ENCODE measurements at regions not wholly inside any gene's neighbourhood (a gene's known extent, or its start where the extent isn't known, plus 50 kb on each side); places are given as distances from the start of the nearest gene placed in this dataset.

GRCh38 chr7:88523645-88524044 is 217.0 kb upstream of the STEAP4 start:
- Histone ChIP-seq H3K36me3 (ENCODE audit: insufficient read depth in 1 of 2, low read depth in 1 of 2) (no peaks in the 10 kb centered on the region), H3K4me1 (no peaks in the 10 kb centered on the region), H3K4me3 (no peak overlapping the region), H3K9me3 (no peaks in the 10 kb centered on the region), H3K27me3 (ENCODE audit: insufficient read depth in 3 of 3, low read length in 2 of 3) (no peaks in the 10 kb centered on the region), H3K27ac (no peak overlapping the region)
- ATAC-seq, result no peak
- intact Hi-C loops (cut with DNase I), result no loop called here
- WGBS, 3 donors, result 58 to 72% (median 71%) methylated on average over 3 of the region's 3 CpGs
- DNase-seq, result no peak
- TF ChIP-seq, protein P1, sequence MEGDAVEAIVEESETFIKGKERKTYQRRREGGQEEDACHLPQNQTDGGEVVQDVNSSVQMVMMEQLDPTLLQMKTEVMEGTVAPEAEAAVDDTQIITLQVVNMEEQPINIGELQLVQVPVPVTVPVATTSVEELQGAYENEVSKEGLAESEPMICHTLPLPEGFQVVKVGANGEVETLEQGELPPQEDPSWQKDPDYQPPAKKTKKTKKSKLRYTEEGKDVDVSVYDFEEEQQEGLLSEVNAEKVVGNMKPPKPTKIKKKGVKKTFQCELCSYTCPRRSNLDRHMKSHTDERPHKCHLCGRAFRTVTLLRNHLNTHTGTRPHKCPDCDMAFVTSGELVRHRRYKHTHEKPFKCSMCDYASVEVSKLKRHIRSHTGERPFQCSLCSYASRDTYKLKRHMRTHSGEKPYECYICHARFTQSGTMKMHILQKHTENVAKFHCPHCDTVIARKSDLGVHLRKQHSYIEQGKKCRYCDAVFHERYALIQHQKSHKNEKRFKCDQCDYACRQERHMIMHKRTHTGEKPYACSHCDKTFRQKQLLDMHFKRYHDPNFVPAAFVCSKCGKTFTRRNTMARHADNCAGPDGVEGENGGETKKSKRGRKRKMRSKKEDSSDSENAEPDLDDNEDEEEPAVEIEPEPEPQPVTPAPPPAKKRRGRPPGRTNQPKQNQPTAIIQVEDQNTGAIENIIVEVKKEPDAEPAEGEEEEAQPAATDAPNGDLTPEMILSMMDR (IDR thresholded peaks at IDR 0.05), result no peak

GRCh38 chr7:88522771-88523293 is 216.1 kb upstream of the STEAP4 start:
- Histone ChIP-seq H3K9me3 (no peaks in the 10 kb centered on the region), H3K27ac (no peak overlapping the region), H3K27me3 (ENCODE audit: insufficient read depth in 3 of 3, low read length in 2 of 3) (no peaks in the 10 kb centered on the region), H3K4me1 (no peaks in the 10 kb centered on the region), H3K4me3 (no peak overlapping the region), H3K36me3 (ENCODE audit: insufficient read depth in 1 of 2, low read depth in 1 of 2) (no peaks in the 10 kb centered on the region)
- DNase-seq, result no peak
- intact Hi-C loops (cut with DNase I), result no loop called here
- TF ChIP-seq, protein P1 (IDR thresholded peaks at IDR 0.05), result no peak
- WGBS, 3 donors, result 22 to 41% (median 31%) methylated on average over 2 of the region's 2 CpGs
- no peak for ATAC-seq

DNA sequence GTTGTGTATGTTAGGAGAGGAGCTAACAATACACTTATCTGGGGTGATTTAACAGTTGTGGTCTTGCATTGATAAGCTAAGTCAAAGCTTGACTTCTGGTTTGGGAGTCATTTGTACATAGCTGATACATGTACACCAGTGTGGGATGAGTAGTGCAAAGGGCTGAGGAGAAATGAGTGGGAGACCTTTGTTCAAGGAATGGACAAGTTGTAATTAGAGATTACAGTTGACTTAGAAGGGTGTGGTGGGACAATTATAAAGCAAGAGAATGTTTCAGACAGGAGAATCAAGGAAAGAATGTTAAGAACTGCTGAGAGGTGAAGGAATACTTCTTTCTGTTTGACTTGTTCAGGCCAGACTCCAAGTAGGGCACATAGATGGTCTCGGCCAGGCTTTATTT is 209.7 kb upstream of the STEAP4 start:
- WGBS, 3 donors, result 88 to 93% (median 88%) methylated on average over 1 of the region's 1 CpG
- H3K36me3 ChIP-seq (ENCODE audit: insufficient read depth in 1 of 2, low read depth in 1 of 2), result no peaks in the 10 kb centered on the region
- ATAC-seq (no peak), DNase-seq (no peak)
- no peak overlapping the region for H3K27ac ChIP-seq
- intact Hi-C loops (cut with DNase I), result no loop called here
- H3K4me1 ChIP-seq, result no peaks in the 10 kb centered on the region
- H3K4me3 ChIP-seq, result no peak overlapping the region
- H3K27me3 ChIP-seq (ENCODE audit: insufficient read depth in 3 of 3, low read length in 2 of 3), result no peaks in the 10 kb centered on the region
- no peaks in the 10 kb centered on the region for H3K9me3 ChIP-seq
- TF ChIP-seq, protein P1 (IDR thresholded peaks at IDR 0.05), result no peak

GRCh38 chr7:88515301-88515700 is 208.6 kb upstream of the STEAP4 start:
- WGBS, 3 donors, result 91 to 96% (median 92%) methylated on average over 1 of the region's 1 CpG
- no peaks in the 10 kb centered on the region for H3K27me3 ChIP-seq (ENCODE audit: insufficient read depth in 3 of 3, low read length in 2 of 3)
- H3K4me1 ChIP-seq, result no peaks in the 10 kb centered on the region
- no peak for DNase-seq
- no peak overlapping the region for H3K4me3 ChIP-seq
- no peak for ATAC-seq
- intact Hi-C loops (cut with DNase I), result no loop called here
- no peak overlapping the region for H3K27ac ChIP-seq
- no peaks in the 10 kb centered on the region for H3K9me3 ChIP-seq
- no peaks in the 10 kb centered on the region for H3K36me3 ChIP-seq (ENCODE audit: insufficient read depth in 1 of 2, low read depth in 1 of 2)
- TF ChIP-seq, protein P1 (IDR thresholded peaks at IDR 0.05), result no peak

GRCh38 chr7:88509341-88509740 is 202.6 kb upstream of the STEAP4 start:
- H3K4me1 ChIP-seq, result no peaks in the 10 kb centered on the region
- H3K27ac ChIP-seq, result no peak overlapping the region
- H3K9me3 ChIP-seq, result no peaks in the 10 kb centered on the region
- H3K4me3 ChIP-seq, result no peak overlapping the region
- ATAC-seq (no peak), DNase-seq (no peak)
- no peaks in the 10 kb centered on the region for H3K36me3 ChIP-seq (ENCODE audit: insufficient read depth in 1 of 2, low read depth in 1 of 2)
- intact Hi-C loops (cut with DNase I), result no loop called here
- no peaks in the 10 kb centered on the region for H3K27me3 ChIP-seq (ENCODE audit: insufficient read depth in 3 of 3, low read length in 2 of 3)
- TF ChIP-seq, protein P1 (IDR thresholded peaks at IDR 0.05), result no peak
